ENCODE measurements at regions not wholly inside any gene's neighbourhood (a gene's known extent, or its start where the extent isn't known, plus 50 kb on each side); places are given as distances from the start of the nearest gene placed in this dataset.

GRCh38 chr6:16078064-16078463 lies 50.8 kb upstream of the MYLIP start:
- DNase-seq (ENCODE audit: low spot score), result no peak

GRCh38 chr6:16069671-16070070 lies 59.2 kb upstream of the MYLIP start:
- DNase-seq (ENCODE audit: low spot score), result no peak

GRCh38 chr6:16069222-16069621 lies 59.7 kb upstream of the MYLIP start:
- DNase-seq (ENCODE audit: low spot score), result no peak

GRCh38 chr6:16067568-16067967 lies 61.3 kb upstream of the MYLIP start:
- DNase-seq (ENCODE audit: low spot score), result no peak

- no peak for DNase-seq (ENCODE audit: low spot score)
Measured at GRCh38 chr6:16064671-16065072, 64.2 kb upstream of the MYLIP start.

- no peak for DNase-seq (ENCODE audit: low spot score)
Measured at GRCh38 chr6:16063580-16063979, 65.3 kb upstream of the MYLIP start.

GRCh38 chr6:16061818-16062217 lies 67.1 kb upstream of the MYLIP start:
- no peak for DNase-seq (ENCODE audit: low spot score)

GRCh38 chr6:16060039-16060438 lies 68.8 kb upstream of the MYLIP start:
- DNase-seq (ENCODE audit: low spot score), result no peak

- no peak for DNase-seq (ENCODE audit: low spot score)
Measured at GRCh38 chr6:16059496-16059895, 69.4 kb upstream of the MYLIP start.

- no peak for DNase-seq (ENCODE audit: low spot score)
Measured at GRCh38 chr6:16058929-16059345, 69.9 kb upstream of the MYLIP start.

- DNase-seq (ENCODE audit: low spot score), result peak; percentile 3
Measured at GRCh38 chr6:16058201-16058928, 70.5 kb upstream of the MYLIP start.

- no peak for DNase-seq (ENCODE audit: low spot score)
Measured at GRCh38 chr6:16057446-16057845, 71.4 kb upstream of the MYLIP start.

GRCh38 chr6:16056263-16056870 lies 72.5 kb upstream of the MYLIP start:
- DNase-seq (ENCODE audit: low spot score), result no peak

GRCh38 chr6:16055852-16056251 lies 73.0 kb upstream of the MYLIP start:
- no peak for DNase-seq (ENCODE audit: low spot score)

- no peak for DNase-seq (ENCODE audit: low spot score)
Measured at GRCh38 chr6:16049168-16049567, 79.7 kb upstream of the MYLIP start.

- DNase-seq (ENCODE audit: low spot score), result no peak
Measured at GRCh38 chr6:16048221-16048620, 80.7 kb upstream of the MYLIP start.

GRCh38 chr6:16047435-16047990 lies 81.4 kb upstream of the MYLIP start:
- DNase-seq (ENCODE audit: low spot score), result no peak

GRCh38 chr6:16045238-16045637 lies 83.6 kb upstream of the MYLIP start:
- DNase-seq (ENCODE audit: low spot score), result no peak

- no peak for DNase-seq (ENCODE audit: low spot score)
Measured at GRCh38 chr6:16044211-16044643, 84.7 kb upstream of the MYLIP start.

GRCh38 chr6:16043171-16044135 lies 85.4 kb upstream of the MYLIP start:
- no peak for DNase-seq (ENCODE audit: low spot score)

- no peak for DNase-seq (ENCODE audit: low spot score)
Measured at GRCh38 chr6:16042751-16043150, 86.1 kb upstream of the MYLIP start.

GRCh38 chr6:16041327-16041726 lies 87.6 kb upstream of the MYLIP start:
- no peak for DNase-seq (ENCODE audit: low spot score)
